Neuronal stem cell (in vitro differentiated cells): ENCODE measurements at regions not wholly inside any gene's neighbourhood (a gene's known extent, or its start where the extent isn't known, plus 50 kb on each side); places are given as distances from the start of the nearest gene placed in this dataset.

Source experiments
- DNase-seq: peaks from one replicate; pipeline ENCODE4 v3.0.0-alpha.2; 2013; ENCODE audit warnings: low spot score
- H2AFZ ChIP-seq: one replicate; pipeline ENCODE4 v1.6.1; 2013; ENCODE audit warnings: mild to moderate bottlenecking, low read length, inconsistent platforms
- H2AK5ac ChIP-seq: 2 replicates; pipeline ENCODE4 v1.6.1; 2013; ENCODE audit warnings: low read depth, mild to moderate bottlenecking, inconsistent platforms, low read length, moderate library complexity, mixed read lengths
- H2BK120ac ChIP-seq: 2 replicates; pipeline ENCODE4 v1.6.1; 2013; ENCODE audit warnings: low read depth, mild to moderate bottlenecking, inconsistent platforms, low read length, moderate library complexity, mixed read lengths
- H2BK12ac ChIP-seq: one replicate; pipeline ENCODE4 v1.6.1; 2013; ENCODE audit warnings: low read length, inconsistent platforms
- H2BK15ac ChIP-seq: 2 replicates; pipeline ENCODE4 v1.6.1; 2013; ENCODE audit warnings: mild to moderate bottlenecking, low read length, inconsistent platforms, mixed read lengths
- H2BK5ac ChIP-seq: one replicate; pipeline ENCODE4 v1.6.1; 2013; ENCODE audit warnings: inconsistent platforms, mild to moderate bottlenecking, low read length, moderate library complexity
- H3K14ac ChIP-seq: one replicate; pipeline ENCODE4 v1.6.1; 2013; ENCODE audit warnings: low read length, inconsistent platforms
- H3K18ac ChIP-seq: 2 replicates; pipeline ENCODE4 v1.6.1; 2013; ENCODE audit warnings: low read length, inconsistent platforms
- H3K23ac ChIP-seq: 2 replicates; pipeline ENCODE4 v1.6.1; 2013; ENCODE audit warnings: low read depth, mild to moderate bottlenecking, mixed read lengths, low read length, inconsistent platforms; ENCODE audit not compliant: poor library complexity
- H3K27ac ChIP-seq: replicated peaks from 3 replicates; pipeline ENCODE4 v1.5.1; 2013; ENCODE audit warnings: low read length, inconsistent platforms
- H3K27me3 ChIP-seq, 3 experiments: 2 replicates each; pipeline ENCODE4 v1.6.1; 2013; ENCODE audit warnings: low read length in 3 of 3, mild to moderate bottlenecking in 2 of 3, inconsistent platforms in 1 of 3, low read depth in 1 of 3, mixed read lengths in 1 of 3, moderate library complexity in 1 of 3; ENCODE audit not compliant: control insufficient read depth in 3 of 3, insufficient read depth in 3 of 3
- H3K36me3 ChIP-seq, 2 donors: replicated peaks in 1 of 2; 2 replicates each; pipeline ENCODE4 v1.6.1; 2013; ENCODE audit warnings: low read length in 2 of 2; ENCODE audit not compliant: control insufficient read depth in 2 of 2, insufficient read depth in 2 of 2
- H3K4ac ChIP-seq: 2 replicates; pipeline ENCODE4 v1.6.1; 2013; ENCODE audit warnings: inconsistent platforms, mild to moderate bottlenecking, low read length, moderate library complexity
- H3K4me1 ChIP-seq, 2 donors: 1 replicate in 1 of 2; 2 replicates in 1 of 2; pipeline ENCODE4 v1.6.1; 2013; ENCODE audit warnings: low read length in 2 of 2, low read depth in 1 of 2; ENCODE audit not compliant: control insufficient read depth in 2 of 2, insufficient read depth in 1 of 2
- H3K4me2 ChIP-seq: one replicate; pipeline ENCODE4 v1.6.1; 2013; ENCODE audit warnings: mild to moderate bottlenecking, low read length, inconsistent platforms; ENCODE audit not compliant: insufficient read depth, poor library complexity, severe bottlenecking
- H3K4me3 ChIP-seq, 2 donors: 2 replicates each; pipeline ENCODE4 v1.5.1; 2013; ENCODE audit warnings: low read length in 2 of 2, mild to moderate bottlenecking in 2 of 2, inconsistent platforms in 1 of 2, moderate library complexity in 1 of 2
- H3K79me1 ChIP-seq: one replicate; pipeline ENCODE4 v1.6.1; 2013; ENCODE audit warnings: low read depth, mild to moderate bottlenecking, inconsistent platforms, low read length, moderate library complexity
- H3K9ac ChIP-seq: one replicate; pipeline ENCODE4 v1.6.1; 2013; ENCODE audit warnings: mild to moderate bottlenecking, low read depth, low read length, inconsistent platforms; ENCODE audit not compliant: poor library complexity
- H3K9me3 ChIP-seq, 2 donors: replicated peaks in 1 of 2; 2 replicates each; pipeline versions ENCODE3 to v1.6.1; 2013; ENCODE audit warnings: low read length in 2 of 2, mild to moderate bottlenecking in 2 of 2, inconsistent platforms in 1 of 2, low read depth in 1 of 2, mixed read lengths in 1 of 2, moderate library complexity in 1 of 2; ENCODE audit not compliant: control insufficient read depth in 2 of 2, insufficient read depth in 1 of 2
- H4K8ac ChIP-seq: one replicate; pipeline ENCODE4 v1.6.1; 2013; ENCODE audit warnings: low read depth, mild to moderate bottlenecking, inconsistent platforms, low read length, moderate library complexity
- H4K91ac ChIP-seq: one replicate; pipeline ENCODE4 v1.6.1; 2013; ENCODE audit warnings: low read length, low read depth, mild to moderate bottlenecking, inconsistent platforms; ENCODE audit not compliant: poor library complexity
- WGBS, 2 donors: extraction: QIAGEN DNeasy Blood & Tissue Kit; methylation state at CpG; one replicate each; pipeline ENCODE4 v1.1.7; 2013; ENCODE audit warnings: missing lambda C conversion rate in 2 of 2, mixed read lengths in 1 of 2; ENCODE audit not compliant: insufficient read length in 2 of 2, insufficient replicate concordance in 1 of 2; ENCODE audit errors: extremely low coverage in 2 of 2; 5-methylcytosine and 5-hydroxymethylcytosine counted together

- Histone ChIP-seq H3K4me1 (no peaks in the 10 kb centered on the region), H3K9ac (no peak overlapping the region), H3K14ac (no peak overlapping the region), H3K79me1 (no peaks in the 10 kb centered on the region), H2BK15ac (no peak overlapping the region), H3K4me2 (no peak overlapping the region), H4K91ac (no peak overlapping the region), H3K4me3 (no peak overlapping the region), H3K27me3 (no peaks in the 10 kb centered on the region), H3K27ac (no peak overlapping the region), H2BK12ac (no peak overlapping the region), H2BK120ac (no peak overlapping the region), H3K23ac (no peak overlapping the region), H3K18ac (no peak overlapping the region), H4K8ac (no peak overlapping the region), H3K9me3 (no peaks in the 10 kb centered on the region), H2AFZ (no peak overlapping the region), H2AK5ac (no peak overlapping the region), H2BK5ac (no peak overlapping the region), H3K4ac (no peak overlapping the region), H3K36me3 (no peaks in the 10 kb centered on the region)
- no peak for DNase-seq
- whole genome bisulfite sequencing, 2 donors: no CpG with 5 or more reads among the region's 7 CpGs
Measured at GRCh38 chr7:26457696-26458327, 166.2 kb downstream of the SNX10 start.

DNA sequence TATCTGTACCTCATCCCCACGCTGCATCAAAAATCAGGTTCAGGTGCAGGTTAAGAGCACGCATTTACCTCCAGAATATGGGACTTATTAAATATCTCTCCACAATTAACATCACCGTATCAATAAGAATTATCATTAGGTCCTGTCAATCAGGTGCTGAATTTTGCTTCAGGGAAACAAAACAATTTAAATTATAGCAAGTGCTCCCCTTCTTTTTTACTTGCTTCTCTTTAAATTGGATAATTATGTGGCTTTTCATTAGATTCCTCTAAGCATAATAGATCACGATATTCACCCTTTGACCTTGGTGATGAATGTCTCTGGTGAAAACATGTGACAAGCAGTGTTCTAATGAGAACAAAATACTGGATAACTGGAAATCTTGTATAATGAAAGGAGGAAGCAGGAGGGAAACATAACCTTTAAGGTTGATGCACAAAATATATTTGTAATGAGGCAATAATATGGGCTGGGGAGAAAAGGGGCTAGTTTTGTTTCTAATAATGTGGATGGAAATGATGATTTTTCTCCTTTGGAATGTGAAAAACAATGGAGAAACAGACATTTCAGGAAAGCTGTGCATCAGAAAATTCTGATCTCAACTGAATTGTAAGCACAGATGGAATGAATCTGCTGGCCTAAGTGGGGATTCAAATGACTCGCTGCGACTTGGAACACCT lies 166.9 kb downstream of the SNX10 start:
- H2BK120ac ChIP-seq: no peak overlapping the region
- H3K4me1 ChIP-seq: no peaks in the 10 kb centered on the region
- no peak overlapping the region for H2BK15ac ChIP-seq
- H2AK5ac ChIP-seq: no peak overlapping the region
- no peak overlapping the region for H3K27ac ChIP-seq
- no peak overlapping the region for H3K4me3 ChIP-seq
- no peak overlapping the region for H2AFZ ChIP-seq
- no peak overlapping the region for H4K91ac ChIP-seq
- H3K79me1 ChIP-seq: no peaks in the 10 kb centered on the region
- no peak overlapping the region for H4K8ac ChIP-seq
- WGBS, 2 donors: no CpG with 5 or more reads among the region's 6 CpGs
- no peaks in the 10 kb centered on the region for H3K27me3 ChIP-seq
- H3K4ac ChIP-seq: no peak overlapping the region
- no peak overlapping the region for H3K14ac ChIP-seq
- H2BK5ac ChIP-seq: no peak overlapping the region
- H3K36me3 ChIP-seq: no peaks in the 10 kb centered on the region
- H3K9ac ChIP-seq: no peak overlapping the region
- H3K23ac ChIP-seq: no peak overlapping the region
- no peak overlapping the region for H3K4me2 ChIP-seq
- H3K9me3 ChIP-seq: no peaks in the 10 kb centered on the region
- no peak overlapping the region for H3K18ac ChIP-seq
- H2BK12ac ChIP-seq: no peak overlapping the region
- no peak for DNase-seq

DNA sequence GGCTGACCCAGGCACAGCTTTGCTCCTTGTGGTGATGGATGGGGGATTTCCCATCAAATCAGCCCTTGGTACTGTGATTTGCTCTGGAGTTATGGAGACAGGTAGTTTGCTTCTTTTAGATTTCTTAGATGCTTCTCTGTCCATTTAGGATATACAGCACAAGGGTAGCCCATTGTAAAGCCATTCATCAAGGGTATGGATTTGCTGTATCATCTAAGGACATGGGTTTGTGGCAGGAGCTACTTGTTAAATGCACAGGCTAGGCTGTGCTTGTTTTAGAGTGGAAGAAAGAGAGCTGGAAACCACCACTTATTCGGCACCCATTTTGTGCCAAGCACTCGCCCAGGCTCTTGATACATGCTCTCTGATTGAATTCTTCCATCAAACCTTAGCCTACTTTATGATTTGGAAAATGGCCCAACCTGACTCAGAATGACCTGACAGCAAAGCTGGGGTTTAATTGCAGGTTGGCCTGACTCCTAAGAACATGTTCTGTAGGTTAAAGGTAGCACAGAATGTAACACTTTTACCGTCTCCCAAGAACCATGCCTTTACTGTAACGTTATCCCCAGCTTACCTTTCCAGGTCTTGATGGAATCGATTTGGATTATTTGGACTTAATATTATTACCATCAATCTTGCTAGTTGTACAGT lies 168.0 kb downstream of the SNX10 start:
- Histone ChIP-seq H3K27ac (no peak overlapping the region), H2AK5ac (no peak overlapping the region), H3K27me3 (no peaks in the 10 kb centered on the region), H3K9me3 (no peaks in the 10 kb centered on the region), H3K4me3 (no peak overlapping the region), H3K4ac (no peak overlapping the region), H3K23ac (no peak overlapping the region), H2BK12ac (no peak overlapping the region), H2BK120ac (no peak overlapping the region), H3K9ac (no peak overlapping the region), H3K79me1 (no peaks in the 10 kb centered on the region), H4K91ac (no peak overlapping the region), H3K4me2 (no peak overlapping the region), H3K36me3 (no peaks in the 10 kb centered on the region), H2BK15ac (no peak overlapping the region), H2AFZ (no peak overlapping the region), H3K14ac (no peak overlapping the region), H2BK5ac (no peak overlapping the region), H3K4me1 (no peaks in the 10 kb centered on the region), H4K8ac (no peak overlapping the region), H3K18ac (no peak overlapping the region)
- no peak for DNase-seq
- no CpG with 5 or more reads among the region's 5 CpGs for WGBS, 2 donors

DNA sequence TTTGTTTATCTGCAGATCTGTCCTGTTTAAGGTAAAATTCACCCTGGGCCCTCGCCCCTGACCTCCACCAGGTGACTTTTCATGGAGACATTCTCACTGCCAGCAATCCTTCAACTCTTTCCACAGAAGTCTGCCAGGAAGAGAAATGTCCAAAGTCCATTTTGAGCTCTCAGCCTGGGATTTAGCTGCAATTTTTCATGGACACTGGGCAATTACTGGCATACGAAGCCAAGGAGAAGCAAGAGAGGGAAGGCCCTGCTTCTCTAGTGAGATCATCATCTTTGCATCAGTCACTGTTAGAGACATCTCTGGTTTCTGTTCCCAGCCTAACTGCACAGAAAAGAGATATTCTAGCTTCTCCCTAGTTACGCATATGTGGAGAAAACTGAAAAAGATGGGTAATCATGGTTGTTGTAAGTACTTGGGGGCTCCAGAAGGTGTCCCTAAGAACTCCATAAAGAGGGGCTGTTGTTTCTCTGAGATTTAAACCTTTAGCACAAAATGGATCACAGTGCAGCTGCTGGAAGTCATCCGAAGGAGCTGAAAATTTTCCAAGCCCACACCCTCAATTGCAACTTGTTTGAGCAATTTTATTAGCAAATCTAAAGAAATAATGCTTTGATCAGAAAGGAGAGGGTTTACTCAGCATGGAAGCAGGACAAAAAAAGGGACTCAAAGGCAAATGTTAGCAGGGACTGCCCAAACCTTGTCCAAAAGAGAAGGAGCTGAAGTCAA lies 168.9 kb downstream of the SNX10 start:
- H3K27ac ChIP-seq: no peak overlapping the region

More for the DNA sequence above, 168.9 kb downstream of the SNX10 start:
- H3K27me3 ChIP-seq: no peaks in the 10 kb centered on the region
- H3K4me2 ChIP-seq: no peak overlapping the region
- no peak overlapping the region for H3K4me3 ChIP-seq
- no peak for DNase-seq
- H3K36me3 ChIP-seq: no peaks in the 10 kb centered on the region
- no peaks in the 10 kb centered on the region for H3K79me1 ChIP-seq
- no peaks in the 10 kb centered on the region for H3K9me3 ChIP-seq
- no peaks in the 10 kb centered on the region for H3K4me1 ChIP-seq
- no peak overlapping the region for H3K23ac ChIP-seq
- no peak overlapping the region for H2AK5ac ChIP-seq
- no peak overlapping the region for H3K9ac ChIP-seq
- no peak overlapping the region for H2BK120ac ChIP-seq
- H4K8ac ChIP-seq: no peak overlapping the region
- H3K18ac ChIP-seq: no peak overlapping the region
- H2AFZ ChIP-seq: no peak overlapping the region
- H2BK15ac ChIP-seq: no peak overlapping the region
- H3K14ac ChIP-seq: no peak overlapping the region
- no peak overlapping the region for H2BK12ac ChIP-seq
- H4K91ac ChIP-seq: no peak overlapping the region
- no CpG with 5 or more reads among the region's 4 CpGs for WGBS, 2 donors
- H3K4ac ChIP-seq: no peak overlapping the region
- H2BK5ac ChIP-seq: no peak overlapping the region
